G401 (cell line): ENCODE measurements at regions not wholly inside any gene's neighbourhood (a gene's known extent, or its start where the extent isn't known, plus 50 kb on each side); places are given as distances from the start of the nearest gene placed in this dataset.
"Not testable (repeated sequence)": the region's sequence is repeated elsewhere in the genome, so short reads cannot be mapped to it uniquely, and the experiment has no call there.

Source experiments
- DNase-seq: peaks from one replicate; pipeline ENCODE4 v3.0.0-alpha.2; 2015; ENCODE audit warnings: low spot score
- in situ Hi-C: cut with HindIII; loops from 2 replicates; pipeline ENCODE4 v1.10.0; 2016; ENCODE audit warnings: low sequenced_read_pairs, mixed read lengths

DNA sequence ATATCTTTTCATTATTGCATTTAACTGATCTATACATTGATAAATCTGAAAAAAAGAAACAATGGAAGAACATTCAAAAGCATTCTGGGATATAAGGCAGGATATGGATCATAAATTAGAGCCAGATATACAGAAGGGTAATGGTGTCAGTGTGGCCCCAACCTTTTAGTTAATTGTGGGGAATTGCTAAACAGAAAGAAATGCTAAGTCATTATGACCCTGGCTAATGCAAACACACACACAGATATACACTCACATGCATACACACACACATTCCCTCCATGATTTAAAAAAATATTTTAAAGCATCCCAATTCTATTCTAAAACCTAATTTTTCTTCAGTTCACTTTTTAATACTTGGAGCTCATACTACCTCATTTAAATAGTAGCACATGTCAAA, 404.5 kb downstream of the BCAT1 start:
- no peak for DNase-seq
- in situ Hi-C loops: no loop called here

DNA sequence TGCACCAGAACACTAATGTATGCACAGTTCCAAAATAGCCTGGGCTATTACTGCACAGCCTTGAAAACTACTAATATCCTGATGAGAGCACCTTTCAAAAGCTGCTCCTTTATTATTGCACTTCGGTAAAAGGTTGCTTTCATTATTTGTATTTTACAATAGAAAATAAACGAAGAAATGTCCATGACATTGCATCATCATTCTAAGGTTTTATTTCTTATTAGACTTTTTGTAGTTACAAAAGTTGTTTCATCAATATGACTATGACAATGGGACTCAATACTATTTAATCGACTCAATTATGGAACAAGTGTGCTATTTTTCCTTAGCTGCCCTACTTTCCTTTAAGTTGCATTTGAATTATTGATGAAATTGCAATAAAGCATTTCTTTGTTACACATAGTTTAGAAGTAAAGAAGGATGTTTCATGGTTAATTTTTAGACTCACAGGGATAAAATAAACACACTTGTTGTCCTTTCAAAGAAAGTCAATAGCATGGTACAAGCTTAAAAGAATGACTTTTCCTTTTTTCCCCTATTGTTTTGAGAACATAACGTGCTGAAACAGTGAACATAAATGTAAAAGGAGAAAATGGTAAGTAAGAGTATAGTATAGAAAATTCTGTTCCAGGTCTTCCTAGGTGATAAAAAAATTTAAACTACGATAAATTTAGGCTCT, 407.6 kb downstream of the BCAT1 start:
- in situ Hi-C loops: no loop called here

DNA sequence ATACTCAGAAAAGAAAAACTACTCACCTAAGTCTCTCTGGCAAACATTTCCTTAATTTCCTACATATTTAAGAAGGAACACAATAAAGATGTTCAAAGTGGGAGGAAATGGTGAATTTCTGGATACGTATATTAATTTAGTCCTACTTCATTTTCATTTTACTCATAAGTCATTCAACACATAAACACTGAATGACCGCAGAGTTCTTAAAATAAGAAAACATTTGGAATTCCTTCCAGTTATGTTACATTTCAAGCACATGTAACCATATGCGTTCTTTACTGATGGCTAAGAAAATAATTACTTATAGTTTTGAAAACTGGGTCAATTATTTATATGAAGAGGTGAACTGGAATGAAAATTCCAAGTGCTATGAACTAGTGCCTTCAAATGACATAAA, 409.3 kb downstream of the BCAT1 start:
- DNase-seq: no peak
- in situ Hi-C loops: no loop called here

More for the DNA sequence above, 407.6 kb downstream of the BCAT1 start:
- no peak for DNase-seq

DNA sequence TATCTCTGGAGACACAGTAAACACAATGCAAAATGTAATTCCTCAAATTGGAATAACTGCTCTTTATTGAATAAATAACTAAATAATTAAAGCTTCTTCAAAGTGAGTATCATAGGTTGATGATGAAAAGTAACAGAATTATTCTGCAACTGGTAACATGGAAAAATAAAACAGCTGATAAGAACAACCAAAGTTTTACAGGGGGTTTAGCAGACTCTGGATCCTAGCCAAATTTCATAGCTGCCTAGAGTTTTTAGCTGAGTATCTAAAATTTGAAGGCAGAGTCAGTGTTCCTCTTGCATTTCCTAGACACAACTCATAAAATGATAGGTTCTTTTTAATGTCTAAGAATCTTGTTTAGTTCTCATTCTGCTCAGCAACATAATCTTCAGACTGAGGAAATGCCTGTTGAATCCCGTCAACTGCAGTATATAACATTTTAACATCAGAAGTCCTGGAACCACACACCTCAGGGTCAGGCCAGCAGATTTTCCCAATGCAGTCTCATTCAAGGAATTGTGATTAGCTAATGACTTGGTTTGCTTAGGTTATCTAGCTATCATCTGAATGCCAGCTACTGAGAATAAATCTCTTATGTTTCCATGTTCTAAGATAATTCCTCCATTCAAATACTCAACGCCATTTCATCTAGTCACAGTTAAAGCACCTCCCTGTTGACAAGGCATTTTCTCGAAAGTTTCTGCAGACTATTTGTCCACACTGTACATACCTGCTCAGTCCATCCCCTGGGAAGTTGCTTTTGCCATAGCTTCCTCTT, 411.6 kb downstream of the BCAT1 start:
- DNase-seq: no peak
- in situ Hi-C loops: no loop called here

DNA sequence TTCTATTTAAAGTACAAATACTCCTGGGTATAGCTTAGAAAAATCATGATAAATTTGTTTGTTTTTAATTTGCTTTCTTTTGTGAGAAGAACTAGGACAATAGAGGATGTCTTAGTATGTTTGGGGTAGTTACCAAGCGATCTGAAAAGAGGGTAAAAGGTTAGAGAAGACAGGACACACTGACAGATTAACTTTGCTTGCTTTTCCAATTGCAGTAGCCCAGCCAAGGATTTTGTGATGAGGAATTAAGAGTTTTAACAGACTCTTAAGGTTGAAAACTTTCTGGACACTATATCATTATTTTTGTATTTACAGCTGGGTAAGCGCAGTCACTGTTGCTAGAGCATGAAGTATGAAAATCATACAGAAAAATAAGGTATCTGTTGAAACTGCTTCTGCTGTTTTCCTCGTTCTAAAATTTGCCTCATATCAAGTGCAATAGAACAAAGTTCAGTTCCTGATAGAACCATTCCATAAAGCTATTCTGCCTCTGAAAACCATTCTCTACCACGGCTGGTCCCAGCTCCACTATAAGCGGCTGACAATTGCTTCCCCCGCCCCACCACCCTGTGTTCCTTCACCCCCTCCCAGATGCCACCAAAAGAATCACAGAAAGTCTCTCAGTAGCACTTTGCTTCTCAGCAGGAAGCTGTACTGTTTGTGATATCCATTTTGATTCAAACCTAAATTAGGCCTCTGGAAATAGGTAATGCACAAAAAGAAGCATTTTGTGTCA, 413.4 kb downstream of the BCAT1 start:
- DNase-seq: no peak
- in situ Hi-C loops: no loop called here

DNA sequence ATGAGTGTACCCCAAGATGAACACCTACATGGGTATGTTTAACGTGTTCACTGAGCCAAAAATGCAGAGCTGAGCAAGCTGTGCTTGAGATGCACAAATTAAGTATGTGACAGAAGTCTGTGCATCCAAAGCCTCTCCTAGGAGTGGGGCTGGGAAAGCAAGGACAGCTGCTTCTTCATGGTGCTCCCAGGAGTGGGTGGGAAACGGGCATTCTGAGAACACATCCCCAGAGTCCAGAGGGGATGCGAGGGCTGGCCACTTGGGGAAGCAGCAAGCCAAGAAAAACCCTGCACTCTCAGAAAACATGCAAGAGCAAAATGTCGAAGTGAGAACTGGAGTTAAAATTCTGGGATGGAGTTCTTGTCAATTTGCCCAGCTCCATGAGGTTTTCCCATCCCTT, 414.3 kb downstream of the BCAT1 start:
- in situ Hi-C loops: no loop called here
- no peak for DNase-seq

DNA sequence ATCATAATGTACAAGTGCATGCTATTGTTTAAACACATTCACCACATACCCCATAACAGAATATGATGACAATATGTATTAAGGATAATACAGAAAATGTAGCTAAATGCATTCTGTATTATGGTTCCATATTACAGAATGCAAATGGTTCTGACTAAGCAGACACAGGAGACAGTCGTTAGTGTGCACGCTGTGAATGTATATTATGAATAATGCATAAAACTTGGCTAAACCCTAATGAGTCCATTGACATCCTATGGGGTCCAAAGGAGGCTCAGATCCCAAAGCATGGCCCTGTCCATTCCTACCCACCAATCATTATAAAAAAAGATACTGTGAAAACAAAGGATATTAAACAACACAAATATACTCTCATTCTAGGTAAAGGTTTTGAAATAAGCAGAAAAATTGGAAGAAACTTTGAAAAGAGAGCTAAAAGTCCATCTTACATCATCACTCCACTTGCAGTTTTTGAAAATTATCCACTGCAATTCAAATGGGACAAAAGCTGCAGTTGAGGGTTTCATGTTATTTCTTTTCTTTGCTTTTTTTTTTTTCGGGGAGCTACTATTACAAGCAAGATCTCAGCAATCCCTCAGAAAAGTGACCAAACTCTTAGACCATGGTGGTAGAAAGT, 415.1 kb downstream of the BCAT1 start:
- in situ Hi-C loops: no loop called here
- DNase-seq: no peak

DNA sequence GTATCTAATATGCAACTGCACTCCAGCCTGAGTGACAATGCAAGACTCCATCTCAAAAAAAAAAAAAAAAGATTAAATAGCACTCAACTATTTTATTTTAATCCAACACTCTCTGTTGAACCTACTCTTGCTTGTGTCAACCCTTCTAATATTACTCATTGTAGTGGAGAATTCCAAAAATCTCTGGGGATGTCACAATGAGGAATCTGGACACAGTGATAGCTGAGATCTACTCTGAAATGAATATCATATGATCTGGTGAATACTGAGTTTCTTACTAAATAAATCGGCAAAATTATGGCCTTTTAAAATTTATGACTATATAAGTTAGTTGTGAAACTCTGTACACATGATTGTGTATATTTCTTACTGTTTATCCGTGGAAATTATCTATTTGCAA, 418.2 kb downstream of the BCAT1 start:
- DNase-seq: no peak
- in situ Hi-C loops: no loop called here

DNA sequence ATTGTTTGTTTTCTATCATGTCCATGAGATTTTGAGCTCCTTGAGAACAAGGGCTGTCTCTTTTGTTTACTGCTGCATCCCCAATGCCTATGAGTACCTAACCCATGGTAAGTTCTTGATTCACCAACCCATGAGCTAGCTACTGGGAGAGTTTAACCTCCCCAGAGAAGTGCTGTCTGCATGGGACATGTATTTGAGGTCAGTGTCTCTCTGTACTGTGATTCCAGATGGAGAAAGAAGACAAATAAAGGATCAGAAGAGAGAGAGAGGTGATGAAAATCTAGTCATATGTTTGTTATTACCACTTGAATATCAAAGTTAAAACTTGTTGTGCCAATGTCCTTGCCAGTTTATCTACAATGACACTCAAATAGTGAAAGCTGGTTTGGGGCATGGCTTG, 421.8 kb downstream of the BCAT1 start:
- in situ Hi-C loops: no loop called here
- no peak for DNase-seq

DNA sequence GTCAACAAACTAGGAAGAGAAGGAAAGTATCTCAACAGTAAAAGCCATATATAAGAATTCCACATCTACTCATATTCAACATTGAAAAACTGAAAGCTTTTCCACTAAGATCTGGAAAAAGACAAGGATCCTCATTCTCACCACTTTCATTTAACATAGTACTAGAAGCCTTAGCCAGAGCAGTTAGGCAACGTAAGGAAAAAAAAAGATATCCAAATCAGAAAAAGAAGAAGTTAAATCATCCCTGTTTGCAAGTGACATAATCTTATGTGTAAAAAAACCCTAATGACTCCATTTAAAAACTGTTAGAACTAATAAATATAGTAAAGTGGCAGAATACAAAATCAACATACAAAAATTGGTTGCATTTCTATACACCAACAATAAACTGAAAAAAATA, 426.2 kb downstream of the BCAT1 start:
- in situ Hi-C loops: no loop called here

DNA sequence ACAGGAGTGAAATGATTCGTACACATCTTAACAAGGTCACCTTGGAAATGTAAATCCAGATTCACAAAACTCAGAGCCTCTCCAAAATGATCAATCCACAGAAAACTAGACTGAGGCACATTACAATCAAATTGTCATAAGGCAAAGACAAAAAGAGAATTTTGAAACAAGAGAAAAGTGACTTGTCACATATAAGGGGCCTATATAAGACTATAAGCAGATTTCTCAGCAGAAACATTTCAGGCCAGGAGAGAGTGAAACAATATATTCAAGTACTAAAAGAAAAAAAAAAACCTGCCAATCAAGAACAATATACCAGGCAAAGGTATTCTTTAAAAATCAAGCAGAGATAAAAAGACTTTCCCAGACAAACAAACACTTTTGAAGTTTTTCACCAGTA, 429.1 kb downstream of the BCAT1 start:
- DNase-seq: no peak
- in situ Hi-C loops: no loop called here

More for the DNA sequence above, 426.2 kb downstream of the BCAT1 start:
- no peak for DNase-seq

DNA sequence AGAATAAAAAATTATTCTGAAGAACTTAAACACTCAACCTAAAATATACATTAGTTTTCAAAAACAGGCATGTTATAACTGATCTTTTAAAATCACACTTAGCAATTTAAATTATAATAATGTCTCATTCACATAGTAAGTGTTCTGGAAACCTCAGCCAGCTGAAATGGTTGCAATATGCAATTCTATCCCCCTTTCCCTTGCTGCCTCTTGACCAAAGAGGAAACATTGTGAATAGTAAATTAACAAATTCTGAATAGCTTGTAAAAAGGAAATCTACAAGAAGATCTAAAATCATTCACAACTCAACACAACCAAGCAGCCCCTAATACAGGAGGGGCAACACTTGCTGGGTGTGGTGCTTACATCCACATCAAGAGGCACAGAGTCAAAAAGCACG, 431.9 kb downstream of the BCAT1 start:
- no peak for DNase-seq
- in situ Hi-C loops: no loop called here

DNA sequence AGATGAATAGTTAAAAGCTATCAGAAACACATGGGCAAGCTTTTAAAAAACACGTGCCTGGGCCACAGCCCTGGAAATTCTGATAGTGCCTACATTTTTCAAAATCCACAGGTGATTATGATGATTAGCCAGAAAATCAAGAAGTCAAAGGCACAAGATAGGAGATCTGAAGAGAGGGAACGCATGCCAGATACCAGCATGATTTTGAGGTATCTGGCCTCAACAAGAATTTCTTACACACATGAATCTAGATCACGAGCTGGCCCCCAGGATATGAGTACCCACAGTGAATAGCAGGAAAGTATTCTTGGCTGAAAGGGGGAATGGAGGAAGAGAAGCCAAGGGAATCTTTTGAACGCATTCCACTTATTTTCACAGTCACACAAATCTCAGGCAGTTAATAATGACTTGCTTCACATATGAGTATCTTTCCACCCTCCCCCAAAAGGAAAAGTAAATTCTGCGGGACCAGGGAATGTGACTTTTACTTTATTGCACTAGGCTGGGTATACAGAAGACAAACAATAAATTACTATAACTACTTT, 438.2 kb downstream of the BCAT1 start:
- DNase-seq: no peak

DNA sequence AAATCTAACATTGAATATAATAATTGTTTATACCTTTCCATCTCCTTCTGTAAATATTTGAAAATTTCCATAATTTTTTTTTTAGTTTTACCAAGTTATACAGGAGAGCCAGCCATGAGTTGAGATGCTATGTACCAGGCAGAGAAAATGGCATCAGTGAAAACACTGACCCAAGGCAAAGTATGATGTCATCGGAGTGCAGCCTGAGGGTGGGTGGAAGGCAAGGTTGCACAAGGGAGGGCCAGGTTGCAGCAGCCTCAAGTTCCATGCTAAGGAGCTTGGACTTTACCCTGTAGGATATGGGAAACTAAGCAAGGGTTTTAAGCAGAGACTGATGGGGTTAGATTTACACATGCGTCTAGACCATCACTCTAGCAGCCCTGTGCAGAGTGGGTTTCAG, 441.1 kb downstream of the BCAT1 start:
- in situ Hi-C loops: no loop called here
- DNase-seq: no peak

More for the DNA sequence above, 438.2 kb downstream of the BCAT1 start:
- in situ Hi-C loops: no loop called here

DNA sequence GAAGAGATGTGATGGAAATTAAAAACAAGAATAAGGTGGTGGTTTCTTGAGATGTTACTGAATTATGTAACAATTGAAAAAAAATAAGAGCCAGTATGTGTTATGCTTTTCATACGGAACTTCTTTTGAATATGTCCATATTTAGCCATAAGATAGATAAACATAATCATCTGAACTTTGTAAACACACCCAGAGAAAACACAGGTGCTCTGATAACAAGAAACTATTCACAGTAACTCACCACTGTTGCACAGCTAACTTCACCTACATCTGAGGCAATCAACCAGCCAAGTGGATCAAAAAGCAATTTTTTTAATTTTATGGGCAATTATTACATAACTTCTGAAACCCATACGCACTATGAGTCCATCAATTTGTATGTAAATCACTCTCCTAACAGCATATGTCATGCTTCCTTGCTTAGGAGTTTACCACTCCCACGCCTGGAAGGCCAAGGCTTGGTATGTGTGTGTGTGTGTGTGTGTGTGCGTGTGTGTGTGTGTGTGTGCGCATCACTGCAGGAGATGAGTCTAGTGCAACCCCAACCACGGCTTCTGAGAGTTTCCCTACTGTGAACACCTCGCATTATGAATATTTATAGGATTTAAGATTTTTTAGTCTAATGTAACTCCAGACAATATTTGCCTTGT, 443.4 kb downstream of the BCAT1 start:
- in situ Hi-C loops: no loop called here

DNA sequence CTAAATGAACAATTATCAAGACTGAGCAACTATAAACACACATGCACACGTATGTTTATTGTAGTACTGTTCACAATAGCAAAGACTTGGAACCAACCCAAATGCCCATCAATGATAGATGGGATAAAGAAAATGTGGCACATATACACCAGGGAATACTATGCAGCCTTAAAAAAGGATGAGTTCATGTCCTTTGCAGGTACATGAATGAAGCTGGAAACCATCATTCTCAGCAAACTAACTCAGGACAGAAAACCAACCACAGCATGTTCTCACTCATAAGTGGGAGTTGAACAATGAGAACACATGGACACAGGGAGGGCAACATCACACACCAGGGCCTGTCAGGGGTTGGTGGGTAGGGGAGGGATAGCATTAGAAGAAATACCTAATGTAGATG, 445.4 kb downstream of the BCAT1 start:
- DNase-seq, in situ Hi-C loops: not testable (repeated sequence)

More for the DNA sequence above, 443.4 kb downstream of the BCAT1 start:
- no peak for DNase-seq

DNA sequence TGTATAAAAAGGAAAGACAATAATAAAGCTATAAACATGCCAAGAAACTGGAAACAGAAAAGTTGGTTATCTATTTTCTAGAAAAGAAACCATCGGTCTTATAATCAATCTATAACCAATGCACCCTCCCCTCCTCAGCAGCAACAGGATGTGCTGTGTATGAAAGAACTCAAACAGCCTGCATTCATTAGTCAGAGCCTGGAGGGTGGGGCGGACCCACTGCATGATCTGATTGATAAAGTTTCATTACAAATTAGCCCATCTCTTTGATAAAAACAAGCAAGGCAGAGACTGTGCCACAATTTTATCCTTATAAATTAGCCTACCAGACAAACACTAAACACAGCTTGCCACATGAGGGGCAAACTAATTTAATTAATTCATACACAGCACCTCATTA, 448.1 kb downstream of the BCAT1 start:
- no peak for DNase-seq
- in situ Hi-C loops: no loop called here

DNA sequence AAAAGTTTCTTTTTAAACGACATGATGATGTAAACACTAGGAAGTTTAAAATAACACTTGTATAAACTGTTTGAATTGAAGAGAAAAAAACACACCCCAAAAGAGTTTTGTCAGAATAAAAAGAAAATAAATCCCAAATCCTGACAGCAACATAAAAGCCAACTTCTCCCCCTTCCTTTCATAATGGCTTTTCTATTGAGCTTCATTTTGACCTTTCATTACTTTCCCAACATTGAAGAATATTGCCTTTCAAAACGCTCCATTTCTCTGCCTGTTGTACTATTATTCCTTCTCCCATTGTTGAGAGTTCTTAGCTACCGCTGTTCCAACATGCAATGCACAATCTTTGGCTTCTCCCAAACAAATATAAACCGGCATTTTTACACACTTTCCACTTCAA, 448.5 kb downstream of the BCAT1 start:
- in situ Hi-C loops: no loop called here
- DNase-seq: no peak
